WTC11 (cell line): ENCODE measurements at regions not wholly inside any gene's neighbourhood (a gene's known extent, or its start where the extent isn't known, plus 50 kb on each side); places are given as distances from the start of the nearest gene placed in this dataset.

Source experiments
- ATAC-seq: fragments of 200-7000 bp; cut with Tn5 transposase; 2 replicates; pipeline ENCODE4 v1.10.0; 2021; ENCODE audit warnings: mild to moderate bottlenecking, moderate library complexity
- CTCF ChIA-PET: fragments of 300-600 bp; sonication (Branson Sonifier 250); formaldehyde crosslinking; loops from one replicate; lab custom pipeline; 2021; ENCODE audit warnings: antibody characterized with exemption; lab: Charles Lee
- POLR2A ChIA-PET: fragments of 350-600 bp; sonication (Branson Sonifier 250); formaldehyde crosslinking; loops from one replicate; lab custom pipeline; 2021; ENCODE audit warnings: antibody characterized with exemption; lab: Charles Lee
- DNase-seq: peaks from one replicate; pipeline ENCODE4 v3.0.0; 2021; ENCODE audit warnings: low spot score
- H3K27ac Mint-ChIP-seq: 2 replicates; pipeline ENCODE4 v1.8.0; 2021; ENCODE audit warnings: mixed read lengths
- H3K27me3 Mint-ChIP-seq: 2 replicates; pipeline ENCODE4 v1.8.0; 2021; ENCODE audit warnings: low read depth, mild to moderate bottlenecking, moderate library complexity, mixed read lengths
- H3K36me3 Mint-ChIP-seq: 2 replicates; pipeline ENCODE4 v1.8.0; 2021; ENCODE audit warnings: mixed read lengths
- H3K4me1 Mint-ChIP-seq: 2 replicates; pipeline ENCODE4 v1.8.0; 2022; ENCODE audit warnings: mixed read lengths
- H3K4me3 Mint-ChIP-seq: 2 replicates; pipeline ENCODE4 v1.8.0; 2021; ENCODE audit warnings: mild to moderate bottlenecking, moderate library complexity, mixed read lengths
- H3K9me3 Mint-ChIP-seq: 2 replicates; pipeline ENCODE4 v1.8.0; 2021; ENCODE audit warnings: mixed read lengths
- ATF6 ChIP-seq: sonication (generic); formaldehyde crosslinking; IDR thresholded peaks from 2 replicates; pipeline ENCODE4 v1.8.1; 2023; ENCODE audit warnings: mild to moderate bottlenecking, missing genetic modification reagents
- E2F4 ChIP-seq: sonication (generic); formaldehyde crosslinking; IDR thresholded peaks from 2 replicates; pipeline ENCODE4 v1.8.1; 2022; ENCODE audit warnings: low read depth, mild to moderate bottlenecking, moderate library complexity, missing genetic modification reagents, borderline replicate concordance
- ELF4 ChIP-seq: sonication (generic); formaldehyde crosslinking; IDR thresholded peaks from 2 replicates; pipeline ENCODE4 v1.8.1; 2022; ENCODE audit warnings: low read depth, mild to moderate bottlenecking, moderate library complexity, missing genetic modification reagents
- EMX1 ChIP-seq: fragments of 250-450 bp; sonication (Bioruptor Pico); IDR thresholded peaks from 2 replicates; pipeline ENCODE4 v1.8.0; 2021; ENCODE audit warnings: mild to moderate bottlenecking
- ETV6 ChIP-seq: sonication (generic); formaldehyde crosslinking; IDR thresholded peaks from 2 replicates; pipeline ENCODE4 v1.8.1; 2022; ENCODE audit warnings: mild to moderate bottlenecking, missing genetic modification reagents
- FOXJ3 ChIP-seq: sonication (generic); formaldehyde crosslinking; IDR thresholded peaks from 2 replicates; pipeline ENCODE4 v1.9.0; 2021; ENCODE audit warnings: missing genetic modification reagents, mild to moderate bottlenecking, borderline replicate concordance
- NR1H2 ChIP-seq: sonication (generic); formaldehyde crosslinking; IDR thresholded peaks from 2 replicates; pipeline ENCODE4 v1.9.0; 2021; ENCODE audit warnings: mild to moderate bottlenecking, moderate library complexity, missing genetic modification reagents
- PRDM15 ChIP-seq: sonication (generic); formaldehyde crosslinking; IDR thresholded peaks from 2 replicates; pipeline ENCODE4 v1.8.0; 2022; ENCODE audit warnings: missing genetic modification reagents
- TEAD4 ChIP-seq: sonication (generic); formaldehyde crosslinking; IDR thresholded peaks from 2 replicates; pipeline ENCODE4 v1.8.0; 2022; ENCODE audit warnings: mild to moderate bottlenecking, missing genetic modification reagents
- ZNF121 ChIP-seq: sonication (generic); formaldehyde crosslinking; IDR thresholded peaks from 2 replicates; pipeline ENCODE4 v1.8.0; 2023; ENCODE audit warnings: missing genetic modification reagents
- ZNF219 ChIP-seq: sonication (generic); formaldehyde crosslinking; IDR thresholded peaks from 2 replicates; pipeline ENCODE4 v1.8.0; 2023; ENCODE audit warnings: missing genetic modification reagents, mild to moderate bottlenecking, borderline replicate concordance
- ZNF232 ChIP-seq: sonication (generic); formaldehyde crosslinking; IDR thresholded peaks from 2 replicates; pipeline ENCODE4 v1.8.0; 2022; ENCODE audit warnings: mild to moderate bottlenecking, missing genetic modification reagents
- ZNF263 ChIP-seq: sonication (generic); formaldehyde crosslinking; IDR thresholded peaks from 2 replicates; pipeline ENCODE4 v1.8.1; 2022; ENCODE audit warnings: low read depth, mild to moderate bottlenecking, moderate library complexity, missing genetic modification reagents
- ZNF425 ChIP-seq: fragments of 250-450 bp; sonication (Bioruptor Pico); conservative IDR thresholded peaks from 2 replicates; pipeline ENCODE4 v1.9.0; 2021; ENCODE audit warnings: mild to moderate bottlenecking
- TF ChIP-seq, protein P1 (sequence below): fragments of 250-450 bp; sonication (Bioruptor Pico); IDR thresholded peaks from 2 replicates; pipeline ENCODE4 v2.1.2; 2022; ENCODE audit warnings: mild to moderate bottlenecking, moderate library complexity

DNA sequence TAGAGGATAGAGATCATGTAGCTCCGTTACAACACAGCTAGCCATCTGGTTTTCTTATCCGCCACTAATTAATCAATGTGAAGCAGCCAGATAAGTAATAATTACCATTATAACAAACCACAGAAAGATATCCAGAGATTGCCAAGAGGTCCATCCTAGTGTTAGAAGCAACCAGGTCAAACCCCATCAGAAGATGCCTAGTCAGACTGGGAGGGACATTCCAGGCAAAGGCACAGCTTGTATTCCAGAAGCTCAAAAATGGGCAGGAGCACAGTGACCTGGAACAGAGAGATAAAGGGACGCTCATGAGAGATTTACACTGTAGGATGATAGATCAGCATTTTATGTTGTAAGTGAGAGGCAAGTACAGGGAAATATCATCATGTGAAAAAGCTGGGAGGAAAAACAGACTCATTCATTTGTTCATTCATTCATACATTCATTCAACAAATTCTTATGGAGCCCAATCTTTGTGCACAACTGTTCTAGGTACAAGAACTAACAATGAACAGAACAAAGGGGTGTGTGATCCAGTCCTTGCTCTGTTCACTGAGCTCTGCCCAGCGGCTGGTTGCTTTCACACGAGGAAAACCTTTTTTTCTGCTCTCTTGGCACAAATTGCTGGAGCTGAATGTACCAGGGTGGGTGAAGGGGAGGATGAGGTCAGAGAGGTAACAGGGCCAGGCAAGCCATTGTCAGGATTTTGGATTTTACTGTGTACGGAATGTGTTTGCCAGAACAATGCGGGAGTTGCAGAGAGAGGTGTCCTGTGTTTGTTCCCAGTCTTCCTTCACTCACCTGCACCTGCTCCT lies 240.8 kb upstream of the FGGY start:
- Mint-ChIP-seq H3K9me3 (no peaks in the 10 kb centered on the region), H3K4me1 (peaks cover 44% of the 10 kb centered on the region), H3K36me3 (peaks cover 12% of the 10 kb centered on the region), H3K27ac (no peak overlapping the region), H3K4me3 (no peak overlapping the region), H3K27me3 (no peaks in the 10 kb centered on the region)
- POLR2A ChIA-PET, result no interaction called here
- DNase-seq (no peak), ATAC-seq (no peak)
- CTCF ChIA-PET, result interaction anchor here (1.1 kb wide), 1 partner anchor 21 kb away, joined by 3 read pairs; no protein-coding TSS in a partner anchor
- TF ChIP-seq ZNF232 (CRISPR knock-in tag), result no peak
- no peak for TF ChIP-seq TEAD4
- TF ChIP-seq ZNF219 (CRISPR knock-in tag), result no peak
- TF ChIP-seq ELF4 (CRISPR knock-in tag), result no peak
- no peak for TF ChIP-seq ZNF425
- TF ChIP-seq, protein P1, sequence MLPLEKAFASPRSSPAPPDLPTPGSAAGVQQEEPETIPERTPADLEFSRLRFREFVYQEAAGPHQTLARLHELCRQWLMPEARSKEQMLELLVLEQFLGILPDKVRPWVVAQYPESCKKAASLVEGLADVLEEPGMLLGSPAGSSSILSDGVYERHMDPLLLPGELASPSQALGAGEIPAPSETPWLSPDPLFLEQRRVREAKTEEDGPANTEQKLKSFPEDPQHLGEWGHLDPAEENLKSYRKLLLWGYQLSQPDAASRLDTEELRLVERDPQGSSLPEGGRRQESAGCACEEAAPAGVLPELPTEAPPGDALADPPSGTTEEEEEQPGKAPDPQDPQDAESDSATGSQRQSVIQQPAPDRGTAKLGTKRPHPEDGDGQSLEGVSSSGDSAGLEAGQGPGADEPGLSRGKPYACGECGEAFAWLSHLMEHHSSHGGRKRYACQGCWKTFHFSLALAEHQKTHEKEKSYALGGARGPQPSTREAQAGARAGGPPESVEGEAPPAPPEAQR, result no peak
- TF ChIP-seq PRDM15, result no peak
- no peak for TF ChIP-seq FOXJ3 (CRISPR knock-in tag)
- TF ChIP-seq ZNF263 (CRISPR knock-in tag), result no peak
- TF ChIP-seq E2F4 (CRISPR knock-in tag), result no peak
- TF ChIP-seq ZNF121 (CRISPR knock-in tag), result no peak
- TF ChIP-seq EMX1 (CRISPR knock-in tag), result no peak
- no peak for TF ChIP-seq NR1H2 (CRISPR knock-in tag)

DNA sequence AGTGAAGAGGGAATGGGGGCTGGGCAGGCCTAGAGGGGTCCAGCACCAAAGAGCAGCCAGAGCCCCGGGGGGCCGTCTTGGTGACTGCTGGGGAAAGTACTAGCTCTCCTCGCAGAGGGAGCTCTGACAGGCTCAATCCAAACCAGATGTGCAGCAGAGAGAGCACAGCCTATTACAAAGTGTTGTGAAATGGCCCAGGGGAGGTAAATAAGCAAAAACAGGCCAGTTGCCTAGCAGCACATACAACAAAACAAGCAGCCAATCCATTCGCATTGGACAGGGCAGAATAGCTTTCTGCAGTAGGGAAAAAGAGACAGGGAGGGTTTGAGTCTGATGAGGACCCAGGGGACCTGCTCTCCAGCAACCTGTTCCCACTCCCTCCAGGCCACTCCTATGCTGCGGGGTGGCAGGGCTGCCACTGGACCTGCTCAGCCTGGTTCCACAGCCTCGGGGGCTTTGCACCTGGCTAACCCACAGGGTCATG lies 239.6 kb upstream of the FGGY start:
- TF ChIP-seq ATF6 (no peak), ZNF121 (CRISPR knock-in tag) (no peak), ETV6 (CRISPR knock-in tag) (no peak)
- no peaks in the 10 kb centered on the region for H3K27me3 Mint-ChIP-seq
- peaks cover 13% of the 10 kb centered on the region for H3K36me3 Mint-ChIP-seq
- H3K9me3 Mint-ChIP-seq, result no peaks in the 10 kb centered on the region
- no peak overlapping the region for H3K27ac Mint-ChIP-seq
- peak; percentile 63 for ATAC-seq
- POLR2A ChIA-PET, result interaction anchor here (1.0 kb wide), 1 partner anchor 20 kb away, joined by 3 read pairs; no protein-coding TSS in a partner anchor
- H3K4me1 Mint-ChIP-seq, result peaks cover 54% of the 10 kb centered on the region
- DNase-seq, result peak; percentile 40
- H3K4me3 Mint-ChIP-seq, result no peak overlapping the region
- CTCF ChIA-PET, result interaction anchor here (1.1 kb wide), 1 partner anchor 20 kb away, joined by 3 read pairs; no protein-coding TSS in a partner anchor
